GM12891 (cell line): ENCODE measurements at regions not wholly inside any gene's neighbourhood (a gene's known extent, or its start where the extent isn't known, plus 50 kb on each side); places are given as distances from the start of the nearest gene placed in this dataset.

Experiments
- DNase-seq: peaks from one replicate; pipeline ENCODE4 v3.0.0; 2011; ENCODE audit warnings: low spot score; ENCODE audit not compliant: insufficient read length
- FAIRE-seq: peaks from 2 replicates; lab custom pipeline; 2011; peaks lifted over from hg19 to GRCh38; lab: Jason Lieb, UNC
- PAX5 ChIP-seq: IDR thresholded peaks from 2 replicates; pipeline ENCODE4 v1.6.1; 2011; ENCODE audit warnings: low read length, moderate library complexity, mild to moderate bottlenecking; ENCODE audit not compliant: insufficient read depth, severe bottlenecking
- POLR2A ChIP-seq: IDR thresholded peaks from 2 replicates; pipeline ENCODE4 v1.6.1; 2011; ENCODE audit warnings: low read depth, low read length, control low read depth
- POLR2AphosphoS5 ChIP-seq: IDR thresholded peaks from 2 replicates; pipeline ENCODE4 v1.6.1; 2011; ENCODE audit warnings: low read depth, low read length, control low read depth
- POU2F2 ChIP-seq: IDR thresholded peaks from 2 replicates; pipeline ENCODE4 v1.6.1; 2011; ENCODE audit warnings: low read depth, mild to moderate bottlenecking, control low read depth, low read length, moderate library complexity
- SPI1 ChIP-seq: IDR thresholded peaks from 2 replicates; pipeline ENCODE4 v1.6.1; 2011; ENCODE audit warnings: low read depth, low read length, control low read depth
- TAF1 ChIP-seq: IDR thresholded peaks from 2 replicates; pipeline ENCODE4 v1.6.1; 2011; ENCODE audit warnings: low read depth, low read length, control low read depth

GRCh38 chr1:8249838-8250237, 68.1 kb upstream of the SLC45A1 start:
- DNase-seq (no peak), FAIRE-seq (no peak)
- no peak for TF ChIP-seq POU2F2
- TF ChIP-seq POLR2A = no peak
- no peak for TF ChIP-seq SPI1
- no peak for TF ChIP-seq TAF1
- TF ChIP-seq POLR2AphosphoS5 = no peak
- TF ChIP-seq PAX5 = no peak

GRCh38 chr1:8247811-8248436, 70.0 kb upstream of the SLC45A1 start:
- DNase-seq (no peak), FAIRE-seq (no peak)
- no peak for TF ChIP-seq POU2F2
- TF ChIP-seq POLR2A = no peak
- TF ChIP-seq PAX5 = no peak
- TF ChIP-seq SPI1 = no peak
- TF ChIP-seq TAF1 = no peak
- no peak for TF ChIP-seq POLR2AphosphoS5

GRCh38 chr1:8244304-8244703, 73.6 kb upstream of the SLC45A1 start:
- DNase-seq (no peak), FAIRE-seq (no peak)
- TF ChIP-seq POLR2A (no peak), PAX5 (no peak), TAF1 (no peak), SPI1 (no peak), POLR2AphosphoS5 (no peak), POU2F2 (no peak)

GRCh38 chr1:8242498-8242897, 75.4 kb upstream of the SLC45A1 start:
- no peak for DNase-seq
- FAIRE-seq = no peak

GRCh38 chr1:8241417-8242014, 76.4 kb upstream of the SLC45A1 start:
- FAIRE-seq = no peak
- DNase-seq = no peak
- TF ChIP-seq POLR2AphosphoS5 (no peak), POLR2A (no peak), POU2F2 (no peak), PAX5 (no peak), TAF1 (no peak), SPI1 (no peak)

More at GRCh38 chr1:8242498-8242897, 75.4 kb upstream of the SLC45A1 start:
- no peak for TF ChIP-seq SPI1
- TF ChIP-seq POLR2AphosphoS5 = no peak
- no peak for TF ChIP-seq POU2F2
- no peak for TF ChIP-seq PAX5
- TF ChIP-seq TAF1 = no peak
- TF ChIP-seq POLR2A = no peak

- FAIRE-seq (no peak), DNase-seq (no peak)
- TF ChIP-seq PAX5 (no peak), POLR2AphosphoS5 (no peak), TAF1 (no peak), POLR2A (no peak), SPI1 (no peak), POU2F2 (no peak)
Observed at GRCh38 chr1:8239306-8240023, 78.4 kb upstream of the SLC45A1 start.

GRCh38 chr1:8239039-8239305, 78.9 kb upstream of the SLC45A1 start:
- no peak for TF ChIP-seq POLR2AphosphoS5
- no peak for TF ChIP-seq TAF1
- no peak for TF ChIP-seq POLR2A
- no peak for TF ChIP-seq SPI1
- DNase-seq (no peak), FAIRE-seq (no peak)

- TF ChIP-seq TAF1 (no peak), PAX5 (no peak), SPI1 (no peak), POLR2AphosphoS5 (no peak), POLR2A (no peak), POU2F2 (no peak)
- FAIRE-seq (no peak), DNase-seq (no peak)
Observed at GRCh38 chr1:8238141-8239038, 79.5 kb upstream of the SLC45A1 start.
